GM13976 (cell line): ENCODE measurements at regions not wholly inside any gene's neighbourhood (a gene's known extent, or its start where the extent isn't known, plus 50 kb on each side); places are given as distances from the start of the nearest gene placed in this dataset.

Source experiments
- DNase-seq: peaks from one replicate; pipeline ENCODE4 v3.0.0; 2012; ENCODE audit warnings: low spot score
- in situ Hi-C: fragments of 300-500 bp; cut with MboI; formaldehyde crosslinking; loops from one replicate; pipeline ENCODE4 v1.12.0; 2022; ENCODE audit warnings: low sequenced_read_pairs, mixed read lengths, inconsistent platforms; ENCODE audit not compliant: unreplicated experiment
- TF ChIP-seq, protein P1 (sequence below): IDR thresholded peaks from 2 replicates; pipeline ENCODE4 v1.5.1; 2012; ENCODE audit warnings: borderline replicate concordance, mild to moderate bottlenecking; ENCODE audit not compliant: insufficient read depth; ENCODE audit errors: extremely low read depth, missing control alignments, control extremely low read depth

DNA sequence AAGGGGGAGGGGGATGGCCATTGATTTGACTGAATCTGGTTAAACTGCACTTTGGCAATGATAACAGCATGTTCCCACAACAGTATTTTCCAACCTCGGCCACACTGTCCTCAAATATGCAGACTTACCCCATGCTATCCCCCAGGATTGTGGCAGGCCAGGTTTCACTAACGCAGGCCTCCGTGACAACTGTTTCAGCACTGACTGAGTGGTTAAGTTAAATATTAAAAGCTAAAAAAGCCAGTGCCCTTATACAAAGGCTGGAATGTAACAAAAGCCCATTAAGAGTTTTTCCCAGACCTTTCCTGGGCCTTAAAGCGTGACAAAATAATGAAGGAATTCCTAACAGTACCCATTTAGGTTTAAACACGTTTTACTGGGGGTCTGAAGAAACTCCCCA is 202.9 kb downstream of the USP25 start:
- in situ Hi-C loops: no loop called here
- TF ChIP-seq, protein P1, sequence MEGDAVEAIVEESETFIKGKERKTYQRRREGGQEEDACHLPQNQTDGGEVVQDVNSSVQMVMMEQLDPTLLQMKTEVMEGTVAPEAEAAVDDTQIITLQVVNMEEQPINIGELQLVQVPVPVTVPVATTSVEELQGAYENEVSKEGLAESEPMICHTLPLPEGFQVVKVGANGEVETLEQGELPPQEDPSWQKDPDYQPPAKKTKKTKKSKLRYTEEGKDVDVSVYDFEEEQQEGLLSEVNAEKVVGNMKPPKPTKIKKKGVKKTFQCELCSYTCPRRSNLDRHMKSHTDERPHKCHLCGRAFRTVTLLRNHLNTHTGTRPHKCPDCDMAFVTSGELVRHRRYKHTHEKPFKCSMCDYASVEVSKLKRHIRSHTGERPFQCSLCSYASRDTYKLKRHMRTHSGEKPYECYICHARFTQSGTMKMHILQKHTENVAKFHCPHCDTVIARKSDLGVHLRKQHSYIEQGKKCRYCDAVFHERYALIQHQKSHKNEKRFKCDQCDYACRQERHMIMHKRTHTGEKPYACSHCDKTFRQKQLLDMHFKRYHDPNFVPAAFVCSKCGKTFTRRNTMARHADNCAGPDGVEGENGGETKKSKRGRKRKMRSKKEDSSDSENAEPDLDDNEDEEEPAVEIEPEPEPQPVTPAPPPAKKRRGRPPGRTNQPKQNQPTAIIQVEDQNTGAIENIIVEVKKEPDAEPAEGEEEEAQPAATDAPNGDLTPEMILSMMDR: no peak
- no peak for DNase-seq

DNA sequence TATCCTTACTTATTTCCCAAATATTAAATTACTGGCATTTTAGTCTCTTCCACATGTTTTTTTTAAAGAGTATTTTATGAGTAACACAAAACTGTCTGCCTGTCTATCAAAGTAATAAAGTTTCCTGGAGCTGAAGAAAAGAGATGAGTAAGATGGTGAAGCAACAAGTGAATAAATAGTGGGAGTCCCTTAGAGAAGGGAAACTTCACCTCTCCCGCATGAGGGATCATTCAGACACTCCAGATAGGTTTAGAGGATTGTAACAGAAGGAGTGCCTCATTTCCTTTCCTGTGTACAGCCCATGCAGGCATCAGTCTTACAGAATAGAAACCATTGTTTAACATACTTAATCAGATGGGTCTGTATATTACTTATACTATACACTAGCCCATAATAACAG is 205.7 kb downstream of the USP25 start:
- TF ChIP-seq, protein P1: no peak
- DNase-seq: no peak
- in situ Hi-C loops: no loop called here

- in situ Hi-C loops: no loop called here
- no peak for DNase-seq
- TF ChIP-seq, protein P1: no peak
Measured at GRCh38 chr21:15943009-15943666, 213.4 kb downstream of the USP25 start.

DNA sequence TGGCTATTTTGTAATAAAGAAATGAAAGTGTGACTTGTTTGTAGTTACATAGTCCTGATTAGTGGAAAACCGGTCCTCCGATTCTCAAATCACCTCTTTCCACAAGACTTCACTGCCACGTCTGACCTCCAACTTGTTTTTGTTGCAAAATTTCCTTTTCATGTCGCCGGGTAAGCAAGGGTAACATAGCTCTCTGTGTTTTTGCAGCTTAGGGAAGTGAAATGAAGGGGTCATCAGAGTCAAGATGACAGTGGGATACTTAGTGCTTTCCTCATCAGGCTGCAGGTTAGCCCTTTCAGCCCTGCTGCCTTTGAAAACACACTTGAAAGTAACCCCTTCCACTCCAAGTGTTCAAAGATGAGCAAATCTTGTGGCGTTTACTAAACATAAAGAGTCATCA is 217.9 kb downstream of the USP25 start:
- DNase-seq: no peak
- in situ Hi-C loops: no loop called here
- TF ChIP-seq, protein P1: no peak

- TF ChIP-seq, protein P1: no peak
Measured at GRCh38 chr21:15953551-15954116, 223.9 kb downstream of the USP25 start.

GRCh38 chr21:15964236-15964855 is 234.6 kb downstream of the USP25 start:
- TF ChIP-seq, protein P1: no peak
- DNase-seq: no peak
- in situ Hi-C loops: loop anchor here (25.0 kb wide), 1 partner anchor 98 kb away; no protein-coding TSS in a partner anchor

More at GRCh38 chr21:15953551-15954116, 223.9 kb downstream of the USP25 start:
- no peak for DNase-seq
- in situ Hi-C loops: loop anchor here (25.0 kb wide), 1 partner anchor 109 kb away; no protein-coding TSS in a partner anchor
